ENCODE measurements at regions not wholly inside any gene's neighbourhood (a gene's known extent, or its start where the extent isn't known, plus 50 kb on each side); places are given as distances from the start of the nearest gene placed in this dataset.

DNA sequence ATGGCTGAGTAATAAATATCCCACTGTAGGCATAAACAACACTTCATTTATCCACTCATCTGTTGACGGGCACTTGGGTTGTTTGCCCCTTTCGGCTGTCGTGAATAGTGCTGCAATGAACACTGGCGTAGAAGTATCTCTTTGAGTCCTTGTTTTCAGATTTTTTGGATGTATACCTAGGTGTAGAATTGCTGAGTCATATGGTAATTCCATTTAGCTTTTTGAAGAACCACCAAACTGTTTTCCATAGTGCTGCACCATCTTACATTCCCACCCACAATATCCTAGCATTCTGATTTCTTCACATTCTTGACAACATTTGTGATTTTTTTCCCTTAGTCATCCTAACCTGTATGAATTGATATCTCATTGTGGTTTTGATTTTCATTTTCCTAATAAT is 109.0 kb downstream of the NXNL2 start:
- Histone ChIP-seq H3K27me3 (no peaks in the 10 kb centered on the region), H3K9me3 (peaks cover 0 to 4% of the 10 kb centered on the region in 2 donors), H3K4me1 (no peaks in the 10 kb centered on the region), H3K27ac (no peak overlapping the region), H3K4me3 (no peak overlapping the region), H3K36me3 (no peaks in the 10 kb centered on the region)
- DNase-seq (ENCODE audit: low spot score): no peak
- TF ChIP-seq, protein P1, sequence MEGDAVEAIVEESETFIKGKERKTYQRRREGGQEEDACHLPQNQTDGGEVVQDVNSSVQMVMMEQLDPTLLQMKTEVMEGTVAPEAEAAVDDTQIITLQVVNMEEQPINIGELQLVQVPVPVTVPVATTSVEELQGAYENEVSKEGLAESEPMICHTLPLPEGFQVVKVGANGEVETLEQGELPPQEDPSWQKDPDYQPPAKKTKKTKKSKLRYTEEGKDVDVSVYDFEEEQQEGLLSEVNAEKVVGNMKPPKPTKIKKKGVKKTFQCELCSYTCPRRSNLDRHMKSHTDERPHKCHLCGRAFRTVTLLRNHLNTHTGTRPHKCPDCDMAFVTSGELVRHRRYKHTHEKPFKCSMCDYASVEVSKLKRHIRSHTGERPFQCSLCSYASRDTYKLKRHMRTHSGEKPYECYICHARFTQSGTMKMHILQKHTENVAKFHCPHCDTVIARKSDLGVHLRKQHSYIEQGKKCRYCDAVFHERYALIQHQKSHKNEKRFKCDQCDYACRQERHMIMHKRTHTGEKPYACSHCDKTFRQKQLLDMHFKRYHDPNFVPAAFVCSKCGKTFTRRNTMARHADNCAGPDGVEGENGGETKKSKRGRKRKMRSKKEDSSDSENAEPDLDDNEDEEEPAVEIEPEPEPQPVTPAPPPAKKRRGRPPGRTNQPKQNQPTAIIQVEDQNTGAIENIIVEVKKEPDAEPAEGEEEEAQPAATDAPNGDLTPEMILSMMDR (IDR thresholded peaks at IDR 0.05): no peak

DNA sequence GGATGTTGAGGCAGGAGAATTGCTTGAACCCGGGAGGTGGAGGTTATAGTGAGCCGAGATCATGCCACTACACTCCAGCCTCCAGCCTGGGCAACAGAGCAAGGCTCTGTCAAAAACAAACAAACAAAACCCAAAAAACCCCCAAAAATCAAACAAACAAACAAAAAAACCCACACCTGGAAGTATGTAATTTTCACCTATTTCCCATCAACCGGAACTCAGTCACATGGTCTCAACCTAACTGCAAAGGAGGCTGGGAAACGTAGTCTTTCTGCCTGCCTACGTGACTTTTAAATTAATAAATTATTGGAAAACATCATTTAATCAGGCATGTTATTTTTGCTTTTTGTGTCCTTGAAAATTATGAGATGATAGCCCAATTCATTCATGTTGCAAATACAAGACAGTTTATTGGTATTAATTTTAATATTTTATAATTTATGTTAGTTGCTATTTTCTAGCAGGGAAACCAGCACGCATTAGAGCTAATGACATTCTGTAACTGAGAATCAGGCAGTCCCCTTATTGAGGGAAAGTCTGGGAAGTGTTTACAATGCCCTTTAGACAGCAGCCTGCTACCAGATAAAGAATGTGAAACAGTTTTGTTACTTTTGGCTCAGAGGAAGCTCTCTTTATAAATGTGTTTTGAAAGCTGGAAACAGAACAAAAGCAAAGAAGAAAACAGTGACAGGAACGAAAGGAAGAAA is 110.3 kb downstream of the NXNL2 start:
- TF ChIP-seq, protein P1 (IDR thresholded peaks at IDR 0.05): no peak
- no peak overlapping the region for H3K4me3 ChIP-seq

DNA sequence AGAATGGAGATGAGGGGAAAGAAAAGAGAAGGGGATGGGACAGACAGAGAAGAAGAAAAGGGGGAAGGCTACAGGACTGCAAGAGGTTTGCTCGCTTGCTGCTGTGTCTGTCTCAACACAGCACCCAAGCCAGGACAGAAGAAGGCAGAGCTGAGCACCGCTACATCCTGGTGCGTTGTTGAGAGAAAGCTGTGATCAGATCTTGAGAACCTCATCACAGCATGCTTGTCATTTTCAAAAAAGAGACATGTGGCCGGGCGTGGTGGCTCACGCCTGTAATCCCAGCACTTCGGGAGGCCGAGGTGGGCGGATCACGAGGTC is 110.9 kb downstream of the NXNL2 start:
- TF ChIP-seq, protein P1 (IDR thresholded peaks at IDR 0.05): no peak
- DNase-seq (ENCODE audit: low spot score): no peak
- no peak overlapping the region for H3K27ac ChIP-seq
- H3K36me3 ChIP-seq: no peaks in the 10 kb centered on the region
- no peak overlapping the region for H3K4me3 ChIP-seq
- H3K4me1 ChIP-seq: no peaks in the 10 kb centered on the region
- peaks cover 0 to 4% of the 10 kb centered on the region in 2 donors for H3K9me3 ChIP-seq
- H3K27me3 ChIP-seq: no peaks in the 10 kb centered on the region

More for the DNA sequence above, 110.3 kb downstream of the NXNL2 start:
- Histone ChIP-seq H3K36me3 (no peaks in the 10 kb centered on the region), H3K27ac (no peak overlapping the region), H3K9me3 (peaks cover 0 to 4% of the 10 kb centered on the region in 2 donors), H3K27me3 (no peaks in the 10 kb centered on the region), H3K4me1 (no peaks in the 10 kb centered on the region)
- DNase-seq (ENCODE audit: low spot score): no peak

DNA sequence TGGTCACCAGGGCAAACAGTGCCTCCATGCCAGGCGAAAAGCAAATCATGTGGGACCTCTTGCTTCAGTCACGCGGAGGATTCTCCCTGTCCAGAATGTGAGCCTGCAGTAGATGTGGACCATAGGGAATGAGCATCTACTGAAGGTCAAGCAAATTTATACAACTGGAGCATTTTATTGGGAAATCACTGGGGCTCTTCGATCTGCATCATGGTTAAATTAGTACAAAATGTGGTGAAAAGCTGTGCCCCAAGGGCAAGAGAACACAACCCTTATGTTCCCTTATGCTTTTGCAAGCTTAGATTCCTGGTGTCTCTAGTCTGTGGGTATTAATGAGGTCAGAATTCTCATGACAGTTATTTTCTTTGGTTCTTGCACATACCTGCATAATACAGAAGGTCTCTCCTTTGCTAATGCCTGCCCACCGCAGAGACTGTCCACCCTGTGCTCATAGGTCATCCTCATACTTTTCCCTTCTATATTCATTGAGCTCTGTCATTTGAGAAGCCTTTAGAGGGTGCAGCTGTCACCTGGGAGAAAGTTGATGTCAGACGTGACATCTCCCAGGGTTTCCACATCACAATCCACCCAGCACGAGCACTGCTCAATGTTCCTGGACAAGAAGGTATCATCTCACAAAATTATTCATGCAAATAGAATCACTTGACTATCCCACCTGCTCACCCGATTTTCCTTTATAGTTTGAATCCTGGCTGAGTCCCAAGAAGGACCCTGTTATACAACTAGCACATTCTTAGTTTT is 111.7 kb downstream of the NXNL2 start:
- no peaks in the 10 kb centered on the region for H3K36me3 ChIP-seq
- no peaks in the 10 kb centered on the region for H3K4me1 ChIP-seq
- no peak overlapping the region for H3K4me3 ChIP-seq
- H3K27ac ChIP-seq: no peak overlapping the region
- DNase-seq (ENCODE audit: low spot score): no peak
- TF ChIP-seq, protein P1 (IDR thresholded peaks at IDR 0.05): no peak
- H3K9me3 ChIP-seq: peaks cover 0 to 4% of the 10 kb centered on the region in 2 donors
- no peaks in the 10 kb centered on the region for H3K27me3 ChIP-seq

DNA sequence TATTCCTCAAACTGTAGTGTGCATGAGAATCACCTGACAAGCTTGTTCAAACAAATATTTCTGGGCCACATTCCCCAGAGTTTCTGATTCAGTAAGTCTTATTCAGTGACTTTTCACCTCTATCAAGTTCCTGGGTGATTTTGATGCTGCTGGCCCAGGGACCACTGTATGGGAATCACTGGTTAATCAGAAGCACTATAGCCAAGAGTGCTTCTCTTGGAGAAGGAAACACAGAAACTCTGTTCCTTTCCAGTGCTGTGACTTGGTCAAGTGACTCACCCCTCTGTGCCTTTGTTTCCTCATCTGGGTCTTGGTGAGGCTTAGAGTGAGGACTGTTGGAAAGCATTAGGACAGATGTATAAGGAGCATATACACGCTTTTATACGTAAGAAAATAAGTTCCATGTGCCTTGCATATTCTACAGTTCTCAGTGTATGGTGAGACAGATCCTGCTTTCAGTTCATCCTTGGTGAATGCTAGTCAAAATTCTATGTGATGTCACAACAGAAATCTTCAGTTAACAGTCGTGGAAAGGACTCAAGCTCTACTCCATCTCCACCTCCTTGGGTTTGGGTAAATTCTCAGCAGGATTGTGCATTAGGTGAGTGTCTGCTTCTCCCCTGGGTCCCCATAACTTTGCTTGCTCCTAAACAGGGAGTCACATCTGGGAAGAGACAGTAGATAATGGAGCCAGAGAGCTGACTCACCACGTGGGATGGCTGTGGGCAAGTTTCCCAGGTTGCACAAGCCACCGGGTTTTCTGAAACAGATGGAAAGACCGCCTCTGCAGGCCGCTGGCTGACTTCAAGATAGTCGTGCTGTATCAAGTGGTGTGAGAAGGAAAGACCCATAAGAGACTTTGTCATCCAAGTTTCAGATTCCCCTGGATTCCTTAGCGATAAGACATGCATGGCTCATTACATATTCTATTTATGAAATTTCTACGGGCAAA is 117.0 kb downstream of the NXNL2 start:
- Histone ChIP-seq H3K36me3 (no peaks in the 10 kb centered on the region), H3K27ac (peak overlapping the region in 1 of 2 donors; percentile 52)
- DNase-seq (ENCODE audit: low spot score): peak; percentile 95

More for the DNA sequence above, 117.0 kb downstream of the NXNL2 start:
- TF ChIP-seq, protein P1 (IDR thresholded peaks at IDR 0.05): no peak
- H3K4me3 ChIP-seq: no peak overlapping the region
- H3K9me3 ChIP-seq: no peaks in the 10 kb centered on the region
- no peaks in the 10 kb centered on the region for H3K27me3 ChIP-seq
- H3K4me1 ChIP-seq: peaks cover 0 to 10% of the 10 kb centered on the region in 2 donors
